ENCODE measurements at regions not wholly inside any gene's neighbourhood (a gene's known extent, or its start where the extent isn't known, plus 50 kb on each side); places are given as distances from the start of the nearest gene placed in this dataset.

- Mint-ChIP-seq H3K4me3 (no peak overlapping the region), H3K36me3 (no peaks in the 10 kb centered on the region), H3K9me3 (peaks cover 2 to 19% (median 6%) of the 10 kb centered on the region in 3 donors), H3K4me1 (no peaks in the 10 kb centered on the region), H3K27ac (no peak overlapping the region), H3K27me3 (no peaks in the 10 kb centered on the region)
- no peaks in the 10 kb centered on the region for H3K36me3 ChIP-seq (ENCODE audit: control insufficient read depth in 2 of 2, extremely low read depth in 1 of 2, insufficient read depth in 1 of 2, low read length in 1 of 2)
- no peaks in the 10 kb centered on the region for H3K27me3 ChIP-seq (replicated peaks in 1 of 2; ENCODE audit: control insufficient read depth in 2 of 2, extremely low read depth in 1 of 2, insufficient read depth in 2 of 2, low read length in 1 of 2)
- DNase-seq = no peak
- ATAC-seq (replicated peaks in 1 of 4) = no peak
- H3K4me3 ChIP-seq (ENCODE audit: control insufficient read depth in 1 of 2, extremely low read depth in 1 of 2, low read length in 1 of 2) = no peak overlapping the region
- 100% methylated on average over 2 of the region's 5 CpGs for WGBS (ENCODE audit: insufficient coverage)
- H3K27ac ChIP-seq (ENCODE audit: low read length) = no peak overlapping the region
- no peaks in the 10 kb centered on the region for H3K9me3 ChIP-seq
- H3K4me1 ChIP-seq (ENCODE audit: control insufficient read depth in 1 of 2, extremely low read depth in 1 of 2, insufficient read depth in 2 of 2, low read length in 2 of 2) = no peaks in the 10 kb centered on the region
- ChIA-PET CTCF (no interaction called here), POLR2A (no interaction called here)
Measured at GRCh38 chr2:52955079-52955478, 812.5 kb upstream of the CHAC2 start.

- POLR2A ChIA-PET = interaction anchor here in 1 of 2 donors (0.6 kb wide), 1 partner anchor 157 kb away, joined by 3 read pairs; no protein-coding TSS in a partner anchor
- no peaks in the 10 kb centered on the region for H3K27me3 ChIP-seq (replicated peaks in 1 of 2; ENCODE audit: control insufficient read depth in 2 of 2, extremely low read depth in 1 of 2, insufficient read depth in 2 of 2, low read length in 1 of 2)
- Mint-ChIP-seq H3K4me1 (no peaks in the 10 kb centered on the region), H3K27me3 (no peaks in the 10 kb centered on the region), H3K4me3 (no peak overlapping the region), H3K9me3 (peaks cover 0 to 5% (median 5%) of the 10 kb centered on the region in 3 donors), H3K27ac (no peak overlapping the region), H3K36me3 (no peaks in the 10 kb centered on the region)
- CTCF ChIA-PET = no interaction called here
- no peaks in the 10 kb centered on the region for H3K9me3 ChIP-seq
- no CpG with 5 or more reads among the region's 2 CpGs for WGBS (ENCODE audit: insufficient coverage)
- ATAC-seq (replicated peaks in 1 of 4) = no peak
- no peaks in the 10 kb centered on the region for H3K4me1 ChIP-seq (ENCODE audit: control insufficient read depth in 1 of 2, extremely low read depth in 1 of 2, insufficient read depth in 2 of 2, low read length in 2 of 2)
- no peak overlapping the region for H3K4me3 ChIP-seq (ENCODE audit: control insufficient read depth in 1 of 2, extremely low read depth in 1 of 2, low read length in 1 of 2)
- no peak for DNase-seq
- no peaks in the 10 kb centered on the region for H3K36me3 ChIP-seq (ENCODE audit: control insufficient read depth in 2 of 2, extremely low read depth in 1 of 2, insufficient read depth in 1 of 2, low read length in 1 of 2)
- H3K27ac ChIP-seq (ENCODE audit: low read length) = no peak overlapping the region
Measured at GRCh38 chr2:52940101-52940500, 827.5 kb upstream of the CHAC2 start.

DNA sequence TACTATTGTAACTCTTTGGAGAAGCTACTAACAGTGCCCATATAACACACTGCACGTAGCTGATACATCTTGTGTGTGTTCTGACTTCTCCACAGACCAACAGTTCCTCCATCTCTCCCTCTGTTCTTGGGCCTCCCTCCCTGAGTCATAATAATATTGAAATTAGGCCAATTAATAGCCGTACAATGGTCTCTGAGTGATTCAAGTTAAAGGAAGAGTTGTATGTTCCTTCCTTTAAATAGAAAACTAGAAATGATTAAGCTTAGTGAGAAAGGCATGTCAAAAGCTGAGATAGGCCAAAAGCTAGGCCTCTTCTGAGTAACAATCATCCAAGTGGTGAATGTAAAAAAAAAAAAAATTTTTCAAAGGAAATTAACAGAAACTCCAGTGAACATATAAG, 828.4 kb upstream of the CHAC2 start:
- Mint-ChIP-seq H3K27ac (no peak overlapping the region), H3K4me1 (no peaks in the 10 kb centered on the region), H3K4me3 (no peak overlapping the region), H3K27me3 (no peaks in the 10 kb centered on the region), H3K9me3 (peaks cover 0 to 5% (median 5%) of the 10 kb centered on the region in 3 donors), H3K36me3 (no peaks in the 10 kb centered on the region)
- no peak overlapping the region for H3K27ac ChIP-seq (ENCODE audit: low read length)
- ChIA-PET POLR2A (no interaction called here), CTCF (no interaction called here)
- no peak for ATAC-seq (replicated peaks in 1 of 4)
- H3K4me3 ChIP-seq (ENCODE audit: control insufficient read depth in 1 of 2, extremely low read depth in 1 of 2, low read length in 1 of 2) = no peak overlapping the region
- H3K9me3 ChIP-seq = no peaks in the 10 kb centered on the region
- no CpG with 5 or more reads among the region's 2 CpGs for WGBS (ENCODE audit: insufficient coverage)
- no peak for DNase-seq
- H3K27me3 ChIP-seq (replicated peaks in 1 of 2; ENCODE audit: control insufficient read depth in 2 of 2, extremely low read depth in 1 of 2, insufficient read depth in 2 of 2, low read length in 1 of 2) = no peaks in the 10 kb centered on the region
- no peaks in the 10 kb centered on the region for H3K36me3 ChIP-seq (ENCODE audit: control insufficient read depth in 2 of 2, extremely low read depth in 1 of 2, insufficient read depth in 1 of 2, low read length in 1 of 2)
- H3K4me1 ChIP-seq (ENCODE audit: control insufficient read depth in 1 of 2, extremely low read depth in 1 of 2, insufficient read depth in 2 of 2, low read length in 2 of 2) = no peaks in the 10 kb centered on the region

GRCh38 chr2:52936029-52936428, 831.6 kb upstream of the CHAC2 start:
- Mint-ChIP-seq H3K27me3 (no peaks in the 10 kb centered on the region), H3K27ac (no peak overlapping the region), H3K9me3 (peaks cover 0 to 8% (median 5%) of the 10 kb centered on the region in 3 donors), H3K4me1 (no peaks in the 10 kb centered on the region), H3K4me3 (no peak overlapping the region), H3K36me3 (no peaks in the 10 kb centered on the region)
- WGBS (ENCODE audit: insufficient coverage) = 60% methylated on average over 1 of the region's 4 CpGs
- H3K4me1 ChIP-seq (ENCODE audit: control insufficient read depth in 1 of 2, extremely low read depth in 1 of 2, insufficient read depth in 2 of 2, low read length in 2 of 2) = no peaks in the 10 kb centered on the region
- CTCF ChIA-PET = no interaction called here
- H3K27ac ChIP-seq (ENCODE audit: low read length) = no peak overlapping the region
- ATAC-seq (replicated peaks in 1 of 4) (no peak), DNase-seq (no peak)
- no peaks in the 10 kb centered on the region for H3K36me3 ChIP-seq (ENCODE audit: control insufficient read depth in 2 of 2, extremely low read depth in 1 of 2, insufficient read depth in 1 of 2, low read length in 1 of 2)
- H3K9me3 ChIP-seq = no peaks in the 10 kb centered on the region
- H3K27me3 ChIP-seq (replicated peaks in 1 of 2; ENCODE audit: control insufficient read depth in 2 of 2, extremely low read depth in 1 of 2, insufficient read depth in 2 of 2, low read length in 1 of 2) = no peaks in the 10 kb centered on the region
- no peak overlapping the region for H3K4me3 ChIP-seq (ENCODE audit: control insufficient read depth in 1 of 2, extremely low read depth in 1 of 2, low read length in 1 of 2)
- POLR2A ChIA-PET = no interaction called here

- Histone ChIP-seq H3K9me3 (no peaks in the 10 kb centered on the region), H3K4me1 (ENCODE audit: control insufficient read depth in 1 of 2, extremely low read depth in 1 of 2, insufficient read depth in 2 of 2, low read length in 2 of 2) (no peaks in the 10 kb centered on the region), H3K27me3 (replicated peaks in 1 of 2; ENCODE audit: control insufficient read depth in 2 of 2, extremely low read depth in 1 of 2, insufficient read depth in 2 of 2, low read length in 1 of 2) (no peaks in the 10 kb centered on the region), H3K27ac (ENCODE audit: low read length) (no peak overlapping the region), H3K36me3 (ENCODE audit: control insufficient read depth in 2 of 2, extremely low read depth in 1 of 2, insufficient read depth in 1 of 2, low read length in 1 of 2) (no peaks in the 10 kb centered on the region), H3K4me3 (ENCODE audit: control insufficient read depth in 1 of 2, extremely low read depth in 1 of 2, low read length in 1 of 2) (no peak overlapping the region)
- no peak overlapping the region for H3K4me3 Mint-ChIP-seq
- H3K36me3 Mint-ChIP-seq = no peaks in the 10 kb centered on the region
- no peak for DNase-seq
- no peaks in the 10 kb centered on the region for H3K27me3 Mint-ChIP-seq
- WGBS (ENCODE audit: insufficient coverage) = no CpG with 5 or more reads among the region's 3 CpGs
- peaks cover 6 to 9% (median 6%) of the 10 kb centered on the region in 3 donors for H3K9me3 Mint-ChIP-seq
- ChIA-PET CTCF (no interaction called here), POLR2A (no interaction called here)
- H3K4me1 Mint-ChIP-seq = no peaks in the 10 kb centered on the region
- H3K27ac Mint-ChIP-seq = no peak overlapping the region
- no peak for ATAC-seq (replicated peaks in 1 of 4)
Measured at GRCh38 chr2:52934920-52935640, 832.5 kb upstream of the CHAC2 start.

GRCh38 chr2:52934323-52934898, 833.2 kb upstream of the CHAC2 start:
- Mint-ChIP-seq H3K4me3 (no peak overlapping the region), H3K36me3 (no peaks in the 10 kb centered on the region), H3K4me1 (no peaks in the 10 kb centered on the region), H3K9me3 (peaks cover 6 to 11% (median 10%) of the 10 kb centered on the region in 3 donors), H3K27me3 (no peaks in the 10 kb centered on the region), H3K27ac (no peak overlapping the region)
- Histone ChIP-seq H3K27me3 (replicated peaks in 1 of 2; ENCODE audit: control insufficient read depth in 2 of 2, extremely low read depth in 1 of 2, insufficient read depth in 2 of 2, low read length in 1 of 2) (no peaks in the 10 kb centered on the region), H3K36me3 (ENCODE audit: control insufficient read depth in 2 of 2, extremely low read depth in 1 of 2, insufficient read depth in 1 of 2, low read length in 1 of 2) (no peaks in the 10 kb centered on the region), H3K9me3 (no peaks in the 10 kb centered on the region), H3K4me1 (ENCODE audit: control insufficient read depth in 1 of 2, extremely low read depth in 1 of 2, insufficient read depth in 2 of 2, low read length in 2 of 2) (no peaks in the 10 kb centered on the region), H3K4me3 (ENCODE audit: control insufficient read depth in 1 of 2, extremely low read depth in 1 of 2, low read length in 1 of 2) (no peak overlapping the region), H3K27ac (ENCODE audit: low read length) (no peak overlapping the region)
- no peak for ATAC-seq (replicated peaks in 1 of 4)
- WGBS (ENCODE audit: insufficient coverage) = no CpG with 5 or more reads among the region's 3 CpGs
- ChIA-PET POLR2A (no interaction called here), CTCF (no interaction called here)
- DNase-seq = no peak
